PC-3 (cell line): ENCODE measurements at regions not wholly inside any gene's neighbourhood (a gene's known extent, or its start where the extent isn't known, plus 50 kb on each side); places are given as distances from the start of the nearest gene placed in this dataset.

Experiments
- ATAC-seq: fragments of 200-7000 bp; cut with Tn5 transposase; 2 replicates; pipeline ENCODE4 v1.9.1; 2020; ENCODE audit warnings: mild to moderate bottlenecking, moderate library complexity
- BruUV-seq: library from RNA; stranded (reverse); fragments of 400-500 nt; replicated peaks from 2 replicates; lab custom pipeline; 2021; lab: Mats Ljungman, UMichigan
- CTCF ChIA-PET: fragments of 300-600 bp; sonication (Branson Sonifier 250); formaldehyde crosslinking; loops from one replicate; lab custom pipeline; 2022; ENCODE audit warnings: antibody characterized with exemption; lab: Charles Lee
- POLR2A ChIA-PET: fragments of 300-600 bp; sonication (Branson Sonifier 250); formaldehyde crosslinking; loops from one replicate; lab custom pipeline; 2022; ENCODE audit warnings: antibody characterized with exemption; ENCODE audit not compliant: unreplicated experiment; lab: Charles Lee
- DNase-seq: peaks from one replicate; pipeline ENCODE4 v3.0.0-alpha.2; 2015
- H2AFZ ChIP-seq: fragments of 300-600 bp; sonication (generic); 2 replicates; pipeline ENCODE4 v1.6.0; 2016; ENCODE audit warnings: antibody characterized with exemption, low read length
- H3F3A ChIP-seq: fragments of 300-600 bp; sonication (generic); one replicate; pipeline ENCODE4 v1.6.0; 2017; ENCODE audit warnings: antibody characterized with exemption, low read length, control low read depth, mild to moderate bottlenecking; ENCODE audit not compliant: unreplicated experiment
- H3K27ac ChIP-seq: fragments of 300-600 bp; sonication (generic); 2 replicates; pipeline ENCODE4 v1.5.1; 2016; ENCODE audit warnings: mild to moderate bottlenecking, low read length
- H3K27me3 ChIP-seq: fragments of 300-600 bp; sonication (generic); 2 replicates; pipeline ENCODE4 v1.6.1; 2016; ENCODE audit warnings: low read length, mixed read lengths
- H3K36me3 ChIP-seq: fragments of 300-600 bp; sonication (generic); 2 replicates; pipeline ENCODE4 v1.6.1; 2016; ENCODE audit warnings: low read depth, mixed run types, low read length, mixed read lengths
- H3K4me1 ChIP-seq: fragments of 300-600 bp; sonication (generic); 2 replicates; pipeline ENCODE4 v1.5.1; 2016; ENCODE audit warnings: low read length; ENCODE audit not compliant: insufficient read depth
- H3K4me2 ChIP-seq: fragments of 300-600 bp; sonication (generic); 2 replicates; pipeline ENCODE4 v1.6.0; 2016; ENCODE audit warnings: low read length
- H3K4me3 ChIP-seq: fragments of 300-600 bp; sonication (generic); 2 replicates; pipeline ENCODE4 v1.5.1; 2016; ENCODE audit warnings: mild to moderate bottlenecking, low read length, mixed read lengths
- H3K79me2 ChIP-seq: fragments of 300-600 bp; sonication (generic); 2 replicates; pipeline ENCODE4 v1.6.1; 2017; ENCODE audit warnings: low read length, mixed read lengths
- H3K9ac ChIP-seq: fragments of 300-600 bp; sonication (generic); 2 replicates; pipeline ENCODE4 v1.6.0; 2016; ENCODE audit warnings: mild to moderate bottlenecking, low read length
- H3K9me2 ChIP-seq: fragments of 300-600 bp; sonication (generic); replicated peaks from 2 replicates; pipeline ENCODE4 v1.6.1; 2016; ENCODE audit warnings: mixed run types, low read length, mixed read lengths
- H3K9me3 ChIP-seq: fragments of 300-600 bp; sonication (generic); 2 replicates; pipeline ENCODE4 v1.6.1; 2016; ENCODE audit warnings: low read length, mixed read lengths
- H4K20me1 ChIP-seq: fragments of 300-600 bp; sonication (generic); 2 replicates; pipeline ENCODE4 v1.6.1; 2016; ENCODE audit warnings: low read length, mixed read lengths
- CTCF ChIP-seq: fragments of 300-600 bp; sonication (generic); conservative IDR thresholded peaks from 2 replicates; pipeline ENCODE4 v1.5.1; 2017; ENCODE audit warnings: antibody characterized with exemption, low read depth, mild to moderate bottlenecking, low read length
- EZH2 ChIP-seq: fragments of 300-600 bp; sonication (generic); IDR thresholded peaks from one replicate; pipeline ENCODE4 v1.6.1; 2017; ENCODE audit warnings: antibody characterized with exemption, mild to moderate bottlenecking, low read length; ENCODE audit not compliant: unreplicated experiment
- EZH2phosphoT487 ChIP-seq: fragments of 300-600 bp; sonication (generic); IDR thresholded peaks from 2 replicates; pipeline ENCODE4 v1.6.1; 2018; ENCODE audit warnings: mild to moderate bottlenecking, antibody characterized with exemption, low read length, borderline replicate concordance
- intact Hi-C: fragments of 100-400 bp; cut with micrococcal nuclease; formaldehyde crosslinking; loops from 2 replicates; pipeline ENCODE4 v1.9.0; 2023

- ChIA-PET POLR2A (no interaction called here), CTCF (no interaction called here)
- Histone ChIP-seq H3F3A (no peaks in the 10 kb centered on the region), H4K20me1 (no peaks in the 10 kb centered on the region), H2AFZ (no peak overlapping the region), H3K79me2 (no peaks in the 10 kb centered on the region), H3K27ac (no peak overlapping the region), H3K4me1 (no peaks in the 10 kb centered on the region), H3K9me3 (no peaks in the 10 kb centered on the region; the same call in 1 of the 2 replicates), H3K9me2 (no peaks in the 10 kb centered on the region), H3K9ac (no peak overlapping the region), H3K4me2 (no peak overlapping the region), H3K27me3 (no peaks in the 10 kb centered on the region), H3K4me3 (no peak overlapping the region), H3K36me3 (no peaks in the 10 kb centered on the region)
- BruUV-seq = no TSS peak
- DNase-seq (no peak), ATAC-seq (no peak)
- intact Hi-C loops = no loop called here
- no peak for TF ChIP-seq EZH2phosphoT487
- TF ChIP-seq EZH2 = no peak
- TF ChIP-seq CTCF = no peak
These were observed 190.5 kb upstream of the TWIST2 start for GRCh38 chr2:238657132-238658053.

GRCh38 chr2:238658054-238658407, 189.9 kb upstream of the TWIST2 start:
- no peaks in the 10 kb centered on the region for H3F3A ChIP-seq

More at GRCh38 chr2:238658054-238658407, 189.9 kb upstream of the TWIST2 start:
- Histone ChIP-seq H3K79me2 (no peaks in the 10 kb centered on the region), H3K27ac (no peak overlapping the region), H3K9me2 (no peaks in the 10 kb centered on the region), H3K36me3 (no peaks in the 10 kb centered on the region), H3K4me3 (no peak overlapping the region), H3K4me2 (no peak overlapping the region), H3K27me3 (no peaks in the 10 kb centered on the region), H3K4me1 (no peaks in the 10 kb centered on the region), H3K9ac (no peak overlapping the region), H4K20me1 (no peaks in the 10 kb centered on the region), H3K9me3 (no peaks in the 10 kb centered on the region; the same call in 1 of the 2 replicates), H2AFZ (no peak overlapping the region)
- TF ChIP-seq EZH2phosphoT487 = no peak
- TF ChIP-seq EZH2 = no peak
- no peak for TF ChIP-seq CTCF
- no peak for DNase-seq
- BruUV-seq = no TSS peak
- ChIA-PET POLR2A (no interaction called here), CTCF (no interaction called here)
- no peak for ATAC-seq
- intact Hi-C loops = no loop called here
